Glomerular endothelial cell (primary cell): ENCODE measurements at regions not wholly inside any gene's neighbourhood (a gene's known extent, or its start where the extent isn't known, plus 50 kb on each side); places are given as distances from the start of the nearest gene placed in this dataset.
"Not testable (repeated sequence)": the region's sequence is repeated elsewhere in the genome, so short reads cannot be mapped to it uniquely, and the experiment has no call there.

Experiments
- DNase-seq: peaks from one replicate; pipeline ENCODE4 v3.0.0-alpha.2; 2011; ENCODE audit warnings: low read depth, low spot score; ENCODE audit errors: extremely low read depth

GRCh38 chr4:79223993-79224776, 101.7 kb downstream of the NAA11 start:
- no peak for DNase-seq

- DNase-seq: no peak
Measured at GRCh38 chr4:79217025-79217424, 108.8 kb downstream of the NAA11 start.

- no peak for DNase-seq
Measured at GRCh38 chr4:79213702-79214101, 112.2 kb downstream of the NAA11 start.

GRCh38 chr4:79213010-79213409, 112.9 kb downstream of the NAA11 start:
- DNase-seq: no peak

- DNase-seq: no peak
Measured at GRCh38 chr4:79212311-79212710, 113.5 kb downstream of the NAA11 start.

- no peak for DNase-seq
Measured at GRCh38 chr4:79211490-79211889, 114.4 kb downstream of the NAA11 start.

- DNase-seq: no peak
Measured at GRCh38 chr4:79210636-79211049, 115.2 kb downstream of the NAA11 start.

- peak; percentile 54 for DNase-seq
Measured at GRCh38 chr4:79209822-79210635, 115.8 kb downstream of the NAA11 start.

- no peak for DNase-seq
Measured at GRCh38 chr4:79209081-79209480, 116.8 kb downstream of the NAA11 start.

- DNase-seq: no peak
Measured at GRCh38 chr4:79207281-79207680, 118.6 kb downstream of the NAA11 start.

- no peak for DNase-seq
Measured at GRCh38 chr4:79206660-79207059, 119.2 kb downstream of the NAA11 start.

- no peak for DNase-seq
Measured at GRCh38 chr4:79205121-79205520, 120.7 kb downstream of the NAA11 start.

GRCh38 chr4:79201971-79202370, 123.9 kb downstream of the NAA11 start:
- no peak for DNase-seq

- DNase-seq: no peak
Measured at GRCh38 chr4:79199743-79200142, 126.1 kb downstream of the NAA11 start.

- no peak for DNase-seq
Measured at GRCh38 chr4:79198951-79199587, 126.8 kb downstream of the NAA11 start.

GRCh38 chr4:79197275-79198009, 128.4 kb downstream of the NAA11 start:
- no peak for DNase-seq

GRCh38 chr4:79191292-79191691, 134.6 kb downstream of the NAA11 start:
- DNase-seq: not testable (repeated sequence)

- no peak for DNase-seq
Measured at GRCh38 chr4:79185526-79186045, 140.3 kb downstream of the NAA11 start.

- no peak for DNase-seq
Measured at GRCh38 chr4:79184476-79184875, 141.4 kb downstream of the NAA11 start.

- no peak for DNase-seq
Measured at GRCh38 chr4:79182209-79182608, 143.7 kb downstream of the NAA11 start.

- DNase-seq: no peak
Measured at GRCh38 chr4:79181190-79181589, 144.7 kb downstream of the NAA11 start.
